ENCODE measurements at regions not wholly inside any gene's neighbourhood (a gene's known extent, or its start where the extent isn't known, plus 50 kb on each side); places are given as distances from the start of the nearest gene placed in this dataset.

GRCh38 chr4:8699479-8700145, 107.0 kb downstream of the CPZ start:
- TF ChIP-seq, protein P1, sequence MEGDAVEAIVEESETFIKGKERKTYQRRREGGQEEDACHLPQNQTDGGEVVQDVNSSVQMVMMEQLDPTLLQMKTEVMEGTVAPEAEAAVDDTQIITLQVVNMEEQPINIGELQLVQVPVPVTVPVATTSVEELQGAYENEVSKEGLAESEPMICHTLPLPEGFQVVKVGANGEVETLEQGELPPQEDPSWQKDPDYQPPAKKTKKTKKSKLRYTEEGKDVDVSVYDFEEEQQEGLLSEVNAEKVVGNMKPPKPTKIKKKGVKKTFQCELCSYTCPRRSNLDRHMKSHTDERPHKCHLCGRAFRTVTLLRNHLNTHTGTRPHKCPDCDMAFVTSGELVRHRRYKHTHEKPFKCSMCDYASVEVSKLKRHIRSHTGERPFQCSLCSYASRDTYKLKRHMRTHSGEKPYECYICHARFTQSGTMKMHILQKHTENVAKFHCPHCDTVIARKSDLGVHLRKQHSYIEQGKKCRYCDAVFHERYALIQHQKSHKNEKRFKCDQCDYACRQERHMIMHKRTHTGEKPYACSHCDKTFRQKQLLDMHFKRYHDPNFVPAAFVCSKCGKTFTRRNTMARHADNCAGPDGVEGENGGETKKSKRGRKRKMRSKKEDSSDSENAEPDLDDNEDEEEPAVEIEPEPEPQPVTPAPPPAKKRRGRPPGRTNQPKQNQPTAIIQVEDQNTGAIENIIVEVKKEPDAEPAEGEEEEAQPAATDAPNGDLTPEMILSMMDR (IDR thresholded peaks at IDR 0.05): no peak
- TF ChIP-seq POLR2A (IDR thresholded peaks at IDR 0.05): no peak

Data from thyroid gland (tissue), 4 donors.